Erythroblast (primary cell): ENCODE measurements at regions not wholly inside any gene's neighbourhood (a gene's known extent, or its start where the extent isn't known, plus 50 kb on each side); places are given as distances from the start of the nearest gene placed in this dataset.
"Not testable (repeated sequence)": the region's sequence is repeated elsewhere in the genome, so short reads cannot be mapped to it uniquely, and the experiment has no call there.

Source experiments
- DNase-seq, 2 experiments: peaks; one replicate each; lab custom pipeline; 2025; lab: John Stamatoyannopoulos, UW
- GATA1 ChIP-seq: IDR thresholded peaks from 2 replicates; pipeline ENCODE4 v1.6.1; 2011; ENCODE audit warnings: low read depth, mild to moderate bottlenecking, control low read depth, low read length, moderate library complexity
- POLR2A ChIP-seq: IDR thresholded peaks from 2 replicates; pipeline ENCODE4 v1.6.1; 2011; ENCODE audit warnings: mild to moderate bottlenecking, low read length

GRCh38 chr9:85339338-85339737, 402.4 kb downstream of the AGTPBP1 start:
- no peak for DNase-seq
- TF ChIP-seq GATA1 (no peak), POLR2A (no peak)

GRCh38 chr9:85334228-85334627, 407.5 kb downstream of the AGTPBP1 start:
- TF ChIP-seq POLR2A = no peak
- TF ChIP-seq GATA1 = no peak
- DNase-seq = no peak

- no peak for TF ChIP-seq GATA1
- TF ChIP-seq POLR2A = no peak
Observed at GRCh38 chr9:85332487-85332886, 409.3 kb downstream of the AGTPBP1 start.

GRCh38 chr9:85331626-85332025, 410.1 kb downstream of the AGTPBP1 start:
- no peak for DNase-seq
- TF ChIP-seq GATA1 = no peak
- TF ChIP-seq POLR2A = no peak

More at GRCh38 chr9:85332487-85332886, 409.3 kb downstream of the AGTPBP1 start:
- DNase-seq = no peak

- TF ChIP-seq GATA1 (no peak), POLR2A (no peak)
- DNase-seq = no peak
Observed at GRCh38 chr9:85322592-85322991, 419.2 kb downstream of the AGTPBP1 start.

- DNase-seq = no peak
- TF ChIP-seq POLR2A (no peak), GATA1 (no peak)
Observed at GRCh38 chr9:85321561-85321960, 420.2 kb downstream of the AGTPBP1 start.

- TF ChIP-seq GATA1 = no peak
- no peak for TF ChIP-seq POLR2A
- no peak for DNase-seq
Observed at GRCh38 chr9:85319936-85320656, 421.7 kb downstream of the AGTPBP1 start.

- DNase-seq = not testable (repeated sequence)
Observed at GRCh38 chr9:85315535-85315934, 426.2 kb downstream of the AGTPBP1 start.

GRCh38 chr9:85310573-85310972, 431.2 kb downstream of the AGTPBP1 start:
- TF ChIP-seq POLR2A = no peak
- no peak for TF ChIP-seq GATA1
- no peak for DNase-seq

GRCh38 chr9:85303757-85304134, 438.0 kb downstream of the AGTPBP1 start:
- no peak for DNase-seq
- TF ChIP-seq POLR2A = no peak
- no peak for TF ChIP-seq GATA1

GRCh38 chr9:85302938-85303756, 438.6 kb downstream of the AGTPBP1 start:
- no peak for DNase-seq
- TF ChIP-seq GATA1 = no peak
- no peak for TF ChIP-seq POLR2A

GRCh38 chr9:85298499-85298898, 443.3 kb downstream of the AGTPBP1 start:
- TF ChIP-seq POLR2A (no peak), GATA1 (no peak)
- DNase-seq = no peak

GRCh38 chr9:85295244-85295643, 446.5 kb downstream of the AGTPBP1 start:
- DNase-seq = not testable (repeated sequence)

GRCh38 chr9:85292261-85292660, 449.5 kb downstream of the AGTPBP1 start:
- DNase-seq = no peak
- TF ChIP-seq POLR2A = no peak

- TF ChIP-seq GATA1 (no peak), POLR2A (no peak)
- no peak for DNase-seq
Observed at GRCh38 chr9:85291266-85291665, 450.5 kb downstream of the AGTPBP1 start.
